ENCODE measurements at regions not wholly inside any gene's neighbourhood (a gene's known extent, or its start where the extent isn't known, plus 50 kb on each side); places are given as distances from the start of the nearest gene placed in this dataset.

DNA sequence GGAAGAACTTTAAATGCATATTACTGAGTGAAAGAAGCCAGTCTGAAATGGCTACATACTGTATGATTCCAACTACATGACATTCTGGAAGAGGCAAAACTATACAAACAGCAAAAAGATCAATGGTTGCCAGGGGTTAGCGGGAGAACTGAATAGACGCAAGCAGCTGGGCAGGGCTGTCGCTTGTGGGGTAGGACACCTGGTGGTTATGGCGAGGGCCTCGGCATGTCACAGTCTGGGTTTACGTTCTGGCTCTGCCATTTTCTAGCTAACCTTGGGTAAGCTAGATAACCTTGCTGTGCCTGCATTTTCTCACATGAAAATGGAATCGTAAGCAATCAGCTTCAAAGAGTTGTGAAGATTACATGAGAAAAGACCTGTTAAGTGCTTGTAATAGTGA, 55.2 kb upstream of the SYT13 start:
- no peak for DNase-seq

DNA sequence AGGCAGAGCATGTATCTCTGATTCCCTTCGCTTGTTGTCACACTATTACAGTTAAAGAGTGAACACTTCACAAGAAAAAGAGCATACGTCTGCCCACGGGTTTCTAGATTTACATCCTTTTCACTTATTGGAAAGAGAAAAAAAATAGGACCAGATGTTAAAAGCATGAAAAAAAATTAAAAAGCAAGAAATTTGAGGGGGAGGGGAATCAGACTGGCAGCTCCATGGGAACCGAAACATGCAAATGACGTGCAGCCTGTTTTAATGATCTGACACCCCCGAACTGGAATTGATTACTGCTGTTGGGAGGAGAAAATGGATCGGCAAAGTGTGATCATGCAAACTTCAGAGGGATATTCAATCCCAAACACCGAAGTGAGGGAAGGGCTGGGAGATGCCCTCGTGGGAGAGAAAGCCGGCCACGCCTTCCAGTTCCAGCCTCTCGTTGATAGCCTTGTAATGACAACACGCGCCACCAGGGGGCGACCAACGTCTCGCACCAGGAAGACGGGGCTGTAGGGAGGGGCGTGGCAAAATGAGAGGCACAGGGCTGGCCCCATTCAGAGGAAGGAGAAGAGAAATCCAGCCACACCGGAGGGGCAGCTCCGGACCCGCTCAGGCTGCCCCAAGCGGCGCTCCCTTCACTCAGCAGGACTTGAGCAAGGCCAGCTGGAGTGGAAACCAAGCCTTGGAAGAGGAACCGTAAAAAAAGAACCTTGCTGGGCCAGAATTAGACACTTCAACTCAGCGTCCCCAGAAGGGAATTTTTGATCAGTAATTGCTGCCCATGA, 53.8 kb upstream of the SYT13 start:
- DNase-seq: peak; percentile 96

DNA sequence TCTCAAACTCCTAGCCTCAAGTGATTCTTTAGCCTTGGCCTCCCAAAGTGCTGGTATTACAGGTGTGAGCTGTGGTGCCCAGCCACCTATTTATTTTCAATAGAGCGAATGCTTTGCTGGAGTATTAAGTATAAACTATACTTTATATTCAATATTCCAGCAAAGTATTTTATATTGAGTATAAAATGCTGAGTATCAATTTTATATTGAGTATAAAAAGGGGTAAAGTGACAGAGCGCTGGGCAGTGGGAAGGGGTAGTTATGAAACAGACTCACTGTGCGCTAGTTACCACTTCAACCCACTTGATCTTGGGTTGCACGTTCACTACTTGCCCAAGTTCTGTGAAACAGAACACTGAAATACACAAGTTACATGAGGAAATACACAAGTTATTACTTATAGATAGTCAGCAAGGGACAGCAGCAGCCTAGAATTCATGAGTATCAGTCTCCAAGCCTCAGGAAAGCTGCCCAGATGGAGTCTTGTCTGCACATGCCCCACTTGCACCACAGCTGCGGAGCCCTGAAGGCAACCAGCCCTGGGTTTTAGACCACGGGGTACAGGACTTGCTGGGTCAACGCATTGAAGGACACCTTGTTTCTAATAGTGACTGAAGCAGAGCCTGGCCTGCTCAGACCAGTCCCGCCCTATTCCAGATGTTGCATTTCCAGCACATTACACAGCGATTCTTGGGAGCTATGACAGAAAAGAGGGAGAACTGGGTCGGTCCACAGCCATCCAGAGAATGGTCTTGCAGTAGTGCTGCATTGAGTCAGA, 51.6 kb upstream of the SYT13 start:
- no peak for DNase-seq

DNA sequence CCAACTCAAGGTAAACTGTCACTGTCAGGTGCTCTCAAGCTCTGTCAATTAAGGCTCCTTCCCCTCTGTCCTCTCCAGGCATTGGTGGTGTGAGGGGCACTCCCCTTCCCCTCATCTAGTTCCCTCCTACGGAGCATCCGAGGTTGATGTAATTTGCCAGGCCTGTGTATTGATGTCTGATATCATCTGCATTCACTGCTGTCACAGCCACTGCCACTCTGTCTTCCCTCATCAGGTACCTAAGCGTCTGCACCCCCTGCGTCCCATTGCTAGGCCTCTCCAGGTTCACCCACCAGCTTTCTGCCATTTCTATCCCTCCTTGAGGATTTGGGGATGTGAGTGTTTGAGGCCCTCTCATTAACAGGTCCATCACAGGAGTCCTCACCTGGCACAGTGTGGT, 50.0 kb upstream of the SYT13 start:
- DNase-seq: no peak
